ENCODE measurements at regions not wholly inside any gene's neighbourhood (a gene's known extent, or its start where the extent isn't known, plus 50 kb on each side); places are given as distances from the start of the nearest gene placed in this dataset.

GRCh38 chr7:33841031-33841430, 64.3 kb upstream of the BMPER start:
- H3K4me1 ChIP-seq (ENCODE audit: insufficient read depth, low read length), result no peaks in the 10 kb centered on the region
- no peaks in the 10 kb centered on the region for H4K20me1 ChIP-seq (ENCODE audit: insufficient read depth, low read length)
- no peak overlapping the region for H2AFZ ChIP-seq (ENCODE audit: low read depth, low read length)
- H3K27ac ChIP-seq (ENCODE audit: low read depth, low read length), result no peak overlapping the region
- Mint-ChIP-seq H3K9me3 (ENCODE audit: unreplicated experiment) (peaks cover 6% of the 10 kb centered on the region), H3K4me1 (ENCODE audit: low read depth, unreplicated experiment) (no peaks in the 10 kb centered on the region), H3K27me3 (ENCODE audit: low read depth, unreplicated experiment) (peaks cover 4% of the 10 kb centered on the region), H3K36me3 (ENCODE audit: low read depth, unreplicated experiment) (peaks cover 1% of the 10 kb centered on the region), H3K4me3 (ENCODE audit: unreplicated experiment) (no peak overlapping the region), H3K27ac (ENCODE audit: unreplicated experiment) (no peak overlapping the region)
- no peak for FAIRE-seq
- H3K27me3 ChIP-seq (ENCODE audit: insufficient read depth, low read length), result no peaks in the 10 kb centered on the region
- DNase-seq (ENCODE audit: low read depth), result no peak
- TF ChIP-seq EZH2 (IDR thresholded peaks at IDR 0.05; ENCODE audit: insufficient read depth, low read length), result no peak
- no peak for TF ChIP-seq CTCF (IDR thresholded peaks at IDR 0.05; ENCODE audit: insufficient read depth, low read depth, low read length)
- no peak overlapping the region for H3K9ac ChIP-seq (ENCODE audit: low read length)
- no peaks in the 10 kb centered on the region for H3K79me2 ChIP-seq (ENCODE audit: insufficient read depth, low read length)
- H3K9me3 ChIP-seq (ENCODE audit: insufficient read depth, low read depth, low read length), result no peaks in the 10 kb centered on the region
- H3K4me3 ChIP-seq (ENCODE audit: insufficient read depth, low read depth, low read length), result no peak overlapping the region
- no peak overlapping the region for H3K4me2 ChIP-seq (ENCODE audit: low read length)
- no peaks in the 10 kb centered on the region for H3K36me3 ChIP-seq (ENCODE audit: insufficient read depth, low read length)

GRCh38 chr7:33841705-33842129, 63.6 kb upstream of the BMPER start:
- Histone ChIP-seq H4K20me1 (ENCODE audit: insufficient read depth, low read length) (no peaks in the 10 kb centered on the region), H3K4me1 (ENCODE audit: insufficient read depth, low read length) (no peaks in the 10 kb centered on the region), H2AFZ (ENCODE audit: low read depth, low read length) (no peak overlapping the region), H3K4me2 (ENCODE audit: low read length) (no peak overlapping the region), H3K9me3 (ENCODE audit: insufficient read depth, low read depth, low read length) (no peaks in the 10 kb centered on the region), H3K27me3 (ENCODE audit: insufficient read depth, low read length) (no peaks in the 10 kb centered on the region), H3K4me3 (ENCODE audit: insufficient read depth, low read depth, low read length) (no peak overlapping the region), H3K9ac (ENCODE audit: low read length) (no peak overlapping the region), H3K27ac (ENCODE audit: low read depth, low read length) (no peak overlapping the region), H3K36me3 (ENCODE audit: insufficient read depth, low read length) (no peaks in the 10 kb centered on the region), H3K79me2 (ENCODE audit: insufficient read depth, low read length) (no peaks in the 10 kb centered on the region)
- H3K4me1 Mint-ChIP-seq (ENCODE audit: low read depth, unreplicated experiment), result no peaks in the 10 kb centered on the region
- peaks cover 5% of the 10 kb centered on the region for H3K9me3 Mint-ChIP-seq (ENCODE audit: unreplicated experiment)
- DNase-seq (ENCODE audit: low read depth), result no peak
- no peak overlapping the region for H3K27ac Mint-ChIP-seq (ENCODE audit: unreplicated experiment)
- peaks cover 1% of the 10 kb centered on the region for H3K36me3 Mint-ChIP-seq (ENCODE audit: low read depth, unreplicated experiment)
- H3K27me3 Mint-ChIP-seq (ENCODE audit: low read depth, unreplicated experiment), result peaks cover 4% of the 10 kb centered on the region
- no peak for TF ChIP-seq EZH2 (IDR thresholded peaks at IDR 0.05; ENCODE audit: insufficient read depth, low read length)
- H3K4me3 Mint-ChIP-seq (ENCODE audit: unreplicated experiment), result no peak overlapping the region
- no peak for FAIRE-seq

GRCh38 chr7:33842150-33842549, 63.2 kb upstream of the BMPER start:
- peaks cover 1% of the 10 kb centered on the region for H3K36me3 Mint-ChIP-seq (ENCODE audit: low read depth, unreplicated experiment)
- H4K20me1 ChIP-seq (ENCODE audit: insufficient read depth, low read length), result no peaks in the 10 kb centered on the region
- FAIRE-seq, result no peak

More at GRCh38 chr7:33842150-33842549, 63.2 kb upstream of the BMPER start:
- Histone ChIP-seq H2AFZ (ENCODE audit: low read depth, low read length) (no peak overlapping the region), H3K27ac (ENCODE audit: low read depth, low read length) (no peak overlapping the region), H3K4me1 (ENCODE audit: insufficient read depth, low read length) (no peaks in the 10 kb centered on the region), H3K27me3 (ENCODE audit: insufficient read depth, low read length) (no peaks in the 10 kb centered on the region), H3K9ac (ENCODE audit: low read length) (no peak overlapping the region), H3K79me2 (ENCODE audit: insufficient read depth, low read length) (no peaks in the 10 kb centered on the region), H3K9me3 (ENCODE audit: insufficient read depth, low read depth, low read length) (no peaks in the 10 kb centered on the region), H3K4me2 (ENCODE audit: low read length) (no peak overlapping the region), H3K4me3 (ENCODE audit: insufficient read depth, low read depth, low read length) (no peak overlapping the region), H3K36me3 (ENCODE audit: insufficient read depth, low read length) (no peaks in the 10 kb centered on the region)
- Mint-ChIP-seq H3K4me3 (ENCODE audit: unreplicated experiment) (no peak overlapping the region), H3K27me3 (ENCODE audit: low read depth, unreplicated experiment) (peaks cover 4% of the 10 kb centered on the region), H3K4me1 (ENCODE audit: low read depth, unreplicated experiment) (no peaks in the 10 kb centered on the region), H3K9me3 (ENCODE audit: unreplicated experiment) (peaks cover 4% of the 10 kb centered on the region), H3K27ac (ENCODE audit: unreplicated experiment) (no peak overlapping the region)
- TF ChIP-seq EZH2 (IDR thresholded peaks at IDR 0.05; ENCODE audit: insufficient read depth, low read length) (no peak), CTCF (IDR thresholded peaks at IDR 0.05; ENCODE audit: insufficient read depth, low read depth, low read length) (no peak)
- DNase-seq (ENCODE audit: low read depth), result no peak
